ENCODE measurements at regions not wholly inside any gene's neighbourhood (a gene's known extent, or its start where the extent isn't known, plus 50 kb on each side); places are given as distances from the start of the nearest gene placed in this dataset.

- Histone ChIP-seq H3K4me3 (no peak overlapping the region), H3K4me1 (ENCODE audit: insufficient read depth) (no peaks in the 10 kb centered on the region), H3K36me3 (no peaks in the 10 kb centered on the region), H3K27me3 (no peaks in the 10 kb centered on the region), H3K27ac (no peak overlapping the region), H3K9me3 (no peaks in the 10 kb centered on the region)
- 50 to 69% (median 64%) methylated on average over 1 of the region's 1 CpG for WGBS, 3 donors
- intact Hi-C loops (cut with DNase I) = no loop called here
- DNase-seq = no peak
- TF ChIP-seq EP300 (IDR thresholded peaks at IDR 0.05) = no peak
- no peak for TF ChIP-seq CTCF (IDR thresholded peaks at IDR 0.05)
- no peak for TF ChIP-seq POLR2A (IDR thresholded peaks at IDR 0.05)
Measured at GRCh38 chr1:62955666-62956065, 171.7 kb downstream of the ATG4C start.

- DNase-seq = no peak
- WGBS, 3 donors = 60 to 68% (median 64%) methylated on average over 4 of the region's 4 CpGs
- H3K4me1 ChIP-seq (ENCODE audit: insufficient read depth) = no peaks in the 10 kb centered on the region
- no peak overlapping the region for H3K4me3 ChIP-seq
- TF ChIP-seq POLR2A (IDR thresholded peaks at IDR 0.05) (no peak), EP300 (IDR thresholded peaks at IDR 0.05) (no peak), CTCF (IDR thresholded peaks at IDR 0.05) (no peak)
- no peaks in the 10 kb centered on the region for H3K36me3 ChIP-seq
- no peak overlapping the region for H3K27ac ChIP-seq
- no peaks in the 10 kb centered on the region for H3K27me3 ChIP-seq
- intact Hi-C loops (cut with DNase I) = no loop called here
- no peaks in the 10 kb centered on the region for H3K9me3 ChIP-seq
Measured at GRCh38 chr1:62962014-62962812, 178.3 kb downstream of the ATG4C start.

- intact Hi-C loops (cut with DNase I) = no loop called here
- DNase-seq = no peak
- TF ChIP-seq EP300 (IDR thresholded peaks at IDR 0.05) (no peak), POLR2A (IDR thresholded peaks at IDR 0.05) (no peak), CTCF (IDR thresholded peaks at IDR 0.05) (no peak)
Measured at GRCh38 chr1:62962901-62963776, 179.2 kb downstream of the ATG4C start.

GRCh38 chr1:62964141-62964540 is 180.2 kb downstream of the ATG4C start:
- WGBS, 3 donors = 50 to 69% (median 63%) methylated on average over 3 of the region's 3 CpGs
- intact Hi-C loops (cut with DNase I) = no loop called here
- no peaks in the 10 kb centered on the region for H3K9me3 ChIP-seq

More at GRCh38 chr1:62962901-62963776, 179.2 kb downstream of the ATG4C start:
- H3K27me3 ChIP-seq = no peaks in the 10 kb centered on the region
- H3K4me1 ChIP-seq (ENCODE audit: insufficient read depth) = no peaks in the 10 kb centered on the region
- no peak overlapping the region for H3K27ac ChIP-seq
- H3K36me3 ChIP-seq = no peaks in the 10 kb centered on the region
- 20 to 22% (median 21%) methylated on average over 10 of the region's 10 CpGs for WGBS, 3 donors
- no peaks in the 10 kb centered on the region for H3K9me3 ChIP-seq
- H3K4me3 ChIP-seq = no peak overlapping the region

More at GRCh38 chr1:62964141-62964540, 180.2 kb downstream of the ATG4C start:
- DNase-seq = no peak
- TF ChIP-seq EP300 (IDR thresholded peaks at IDR 0.05) = no peak
- no peak for TF ChIP-seq CTCF (IDR thresholded peaks at IDR 0.05)
- no peak for TF ChIP-seq POLR2A (IDR thresholded peaks at IDR 0.05)
- H3K27me3 ChIP-seq = no peaks in the 10 kb centered on the region
- no peaks in the 10 kb centered on the region for H3K4me1 ChIP-seq (ENCODE audit: insufficient read depth)
- no peak overlapping the region for H3K27ac ChIP-seq
- no peaks in the 10 kb centered on the region for H3K36me3 ChIP-seq
- H3K4me3 ChIP-seq = no peak overlapping the region
